ENCODE measurements at regions not wholly inside any gene's neighbourhood (a gene's known extent, or its start where the extent isn't known, plus 50 kb on each side); places are given as distances from the start of the nearest gene placed in this dataset.

DNA sequence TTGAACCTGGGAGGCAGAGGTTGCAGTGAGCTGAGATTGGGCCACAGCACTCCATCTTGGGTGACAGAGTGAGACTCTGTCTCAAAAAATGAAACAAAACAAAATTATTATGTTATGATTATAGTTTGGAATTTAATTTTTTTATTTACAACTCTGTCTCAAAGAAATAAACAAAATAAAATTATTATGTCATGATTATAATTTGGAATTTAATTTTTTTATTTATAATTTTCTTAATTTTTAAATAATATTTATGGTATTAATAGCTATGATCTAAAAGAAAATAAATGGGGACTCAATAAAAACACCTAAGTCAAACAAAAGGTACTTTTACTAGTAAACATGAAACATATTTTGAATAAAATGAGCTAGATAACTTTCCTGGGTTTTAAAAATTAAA lies 994.8 kb upstream of the GHITM start:
- Histone ChIP-seq H4K91ac (replicated peaks; ENCODE audit: insufficient read length, low read length) (no peak overlapping the region), H3K56ac (replicated peaks; ENCODE audit: insufficient read length, low read depth, low read length) (no peak overlapping the region), H3K79me2 (ENCODE audit: control insufficient read depth in 1 of 2, insufficient read depth in 2 of 2, low read length in 2 of 2) (no peaks in the 10 kb centered on the region), H3K4me2 (ENCODE audit: insufficient read depth in 1 of 2, low read depth in 2 of 2, low read length in 2 of 2) (no peak overlapping the region), H2BK12ac (ENCODE audit: low read depth, low read length) (no peak overlapping the region), H3K9ac (replicated peaks in 1 of 4; ENCODE audit: extremely low read depth in 1 of 4, low read depth in 3 of 4, low read length in 3 of 4) (no peak overlapping the region), H3K36me3 (ENCODE audit: control insufficient read depth in 2 of 4, insufficient read depth in 4 of 4, low read length in 3 of 4) (no peaks in the 10 kb centered on the region), H2BK120ac (replicated peaks; ENCODE audit: low read depth, low read length) (no peak overlapping the region), H3K4me3 (ENCODE audit: extremely low read depth in 1 of 4, insufficient read depth in 2 of 4, low read depth in 3 of 4, low read length in 4 of 4) (no peak overlapping the region), H2BK15ac (ENCODE audit: low read length) (no peak overlapping the region), H3K23me2 (ENCODE audit: low read depth, low read length) (no peaks in the 10 kb centered on the region), H3K9me3 (ENCODE audit: insufficient read depth in 2 of 2, low read depth in 1 of 2, low read length in 1 of 2) (no peaks in the 10 kb centered on the region), H3K27ac (ENCODE audit: low read depth, low read length) (no peak overlapping the region), H2AK5ac (ENCODE audit: low read depth, low read length) (no peak overlapping the region), H4K5ac (ENCODE audit: insufficient read length, low read depth, low read length) (no peak overlapping the region), H3K27me3 (replicated peaks in 1 of 4; ENCODE audit: control insufficient read depth in 3 of 4, extremely low read depth in 1 of 4, insufficient read depth in 3 of 4, low read length in 3 of 4) (no peaks in the 10 kb centered on the region), H3K18ac (ENCODE audit: extremely low read depth, low read length) (no peak overlapping the region), H4K8ac (ENCODE audit: extremely low read depth, insufficient read depth, low read length) (no peak overlapping the region), H2BK5ac (ENCODE audit: low read depth, low read length) (no peak overlapping the region), H3K14ac (ENCODE audit: insufficient read length) (no peak overlapping the region), H3K79me1 (ENCODE audit: low read depth, low read length) (no peaks in the 10 kb centered on the region), H3K23ac (ENCODE audit: insufficient read length) (no peak overlapping the region), H3K4ac (replicated peaks; ENCODE audit: insufficient read length, low read depth, low read length) (no peak overlapping the region), H2AFZ (ENCODE audit: low read length) (no peak overlapping the region), H4K20me1 (replicated peaks in 1 of 2; ENCODE audit: control insufficient read depth in 1 of 2, insufficient read depth in 2 of 2, low read length in 2 of 2) (no peaks in the 10 kb centered on the region), H2BK20ac (ENCODE audit: low read length) (no peak overlapping the region), H3K4me1 (replicated peaks in 1 of 4; ENCODE audit: control insufficient read depth in 3 of 4, insufficient read depth in 4 of 4, low read length in 3 of 4) (no peaks in the 10 kb centered on the region)
- FAIRE-seq (no peak), DNase-seq (ENCODE audit: low read depth in 1 of 2, low spot score in 2 of 2) (no peak)
- POLR2A ChIA-PET (ENCODE audit: partially characterized antibody) = no interaction called here
- CTCF ChIA-PET (ENCODE audit: partially characterized antibody) = interaction anchor here (1.5 to 1.7 kb wide), 2 partner anchors 17 to 22 kb away, joined by 3 to 4 read pairs; no protein-coding TSS in a partner anchor
- no peak for TF ChIP-seq CREB1 (IDR thresholded peaks at IDR 0.05)
- no peak for TF ChIP-seq RXRA (IDR thresholded peaks at IDR 0.05; ENCODE audit: insufficient read depth, low read depth, low read length)
- TF ChIP-seq SRF (IDR thresholded peaks at IDR 0.05; ENCODE audit: low read depth, low read length) = no peak
- TF ChIP-seq BACH1 (IDR thresholded peaks at IDR 0.05; ENCODE audit: low read length) = no peak
- no peak for TF ChIP-seq BRCA1 (IDR thresholded peaks at IDR 0.05; ENCODE audit: low read depth, low read length)
- no peak for TF ChIP-seq TAF7 (optimal IDR thresholded peaks at IDR 0.05; ENCODE audit: borderline replicate concordance, low read depth, low read length)
